Naive thymus-derived CD8-positive, alpha-beta T cell (primary cell): ENCODE measurements at regions not wholly inside any gene's neighbourhood (a gene's known extent, or its start where the extent isn't known, plus 50 kb on each side); places are given as distances from the start of the nearest gene placed in this dataset.

Experiments used
- ATAC-seq, 2 donors: fragments of 150-1000 bp; cut with Tn5 transposase in 1 of 2; sonication (Bioruptor Pico), chemical (Tn5 transposase) in 1 of 2; 1 replicate in 1 of 2; 2 replicates in 1 of 2; pipeline ENCODE4 v1.10.0; 2021; ENCODE audit warnings: mild to moderate bottlenecking in 2 of 2, moderate library complexity in 2 of 2
- POLR2A ChIA-PET: fragments of 350-600 bp; sonication (Branson Sonifier 250); formaldehyde crosslinking; loops from one replicate; lab custom pipeline; 2021; ENCODE audit warnings: antibody characterized with exemption; lab: Charles Lee
- DNase-seq, 10 donors: peaks; one replicate each; pipeline versions ENCODE4 v3.0.0 to v3.0.0-alpha.2; 2020 to 2022
- H3K27ac Mint-ChIP-seq, 10 donors: one replicate each; pipeline ENCODE4 v1.8.0; 2020 to 2022; ENCODE audit warnings: mild to moderate bottlenecking in 10 of 10, mixed read lengths in 10 of 10, moderate library complexity in 4 of 10, inconsistent platforms in 1 of 10
- H3K27me3 Mint-ChIP-seq, 5 donors: one replicate each; pipeline ENCODE4 v1.8.0; 2021 to 2022; ENCODE audit warnings: mixed read lengths in 5 of 5
- H3K36me3 Mint-ChIP-seq, 3 donors: one replicate each; pipeline ENCODE4 v1.8.0; 2020 to 2022; ENCODE audit warnings: mixed read lengths in 3 of 3, mild to moderate bottlenecking in 2 of 3, inconsistent platforms in 1 of 3
- H3K4me1 Mint-ChIP-seq, 4 donors: one replicate each; pipeline ENCODE4 v1.8.0; 2021 to 2022; ENCODE audit warnings: mixed read lengths in 4 of 4
- H3K4me3 Mint-ChIP-seq, 10 donors: one replicate each; pipeline ENCODE4 v1.8.0; 2020 to 2022; ENCODE audit warnings: mild to moderate bottlenecking in 10 of 10, mixed read lengths in 10 of 10, moderate library complexity in 6 of 10, inconsistent platforms in 1 of 10
- H3K9me3 Mint-ChIP-seq, 9 donors: one replicate each; pipeline ENCODE4 v1.8.0; 2020 to 2022; ENCODE audit warnings: mixed read lengths in 9 of 9, mild to moderate bottlenecking in 3 of 9, inconsistent platforms in 1 of 9, moderate library complexity in 1 of 9

DNA sequence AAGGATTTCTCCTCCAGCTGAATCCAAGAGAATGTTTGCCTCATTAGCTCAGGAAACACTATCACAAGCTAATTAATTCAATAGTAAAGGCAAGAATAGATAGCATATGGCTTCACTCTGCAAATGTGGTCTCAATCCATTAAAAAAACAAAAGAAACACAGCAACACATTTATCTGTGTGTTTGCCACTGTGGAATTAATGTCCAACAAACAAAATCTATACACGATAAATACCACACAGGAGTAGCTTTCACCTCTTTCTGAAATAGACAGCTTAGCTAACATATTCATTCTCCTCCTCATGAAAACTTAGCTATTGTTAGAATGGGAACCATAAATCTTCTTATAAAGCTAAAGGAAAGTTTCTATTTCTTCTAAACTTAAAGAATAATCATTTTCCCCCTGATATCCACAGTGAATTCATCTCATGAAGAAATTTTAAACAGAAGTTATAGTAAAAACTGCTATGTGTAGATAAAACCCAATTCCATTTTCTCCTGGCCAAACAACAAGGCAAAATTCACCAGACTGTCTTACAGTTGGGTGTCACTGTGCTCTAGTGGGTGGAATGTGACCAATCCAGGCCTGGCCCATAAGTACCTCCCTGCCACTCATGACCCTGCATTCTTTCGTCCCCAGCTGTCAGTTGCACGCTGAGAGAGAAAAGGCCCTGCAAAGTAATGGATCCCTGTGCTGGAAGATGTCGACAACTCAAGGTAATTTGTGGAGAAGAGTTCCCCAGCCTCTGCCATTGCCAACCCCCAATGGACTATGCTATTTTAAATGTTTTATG is 92.9 kb upstream of the NRSN1 start:
- ATAC-seq (no peak), DNase-seq (no peak)
- Mint-ChIP-seq H3K36me3 (peaks cover 0 to 14% (median 0%) of the 10 kb centered on the region in 3 donors), H3K4me1 (no peaks in the 10 kb centered on the region), H3K27me3 (peaks cover 0 to 3% (median 0%) of the 10 kb centered on the region in 5 donors), H3K27ac (no peak overlapping the region), H3K9me3 (peaks cover 7 to 55% (median 12%) of the 10 kb centered on the region in 9 donors), H3K4me3 (no peak overlapping the region)
- POLR2A ChIA-PET, result no interaction called here

DNA sequence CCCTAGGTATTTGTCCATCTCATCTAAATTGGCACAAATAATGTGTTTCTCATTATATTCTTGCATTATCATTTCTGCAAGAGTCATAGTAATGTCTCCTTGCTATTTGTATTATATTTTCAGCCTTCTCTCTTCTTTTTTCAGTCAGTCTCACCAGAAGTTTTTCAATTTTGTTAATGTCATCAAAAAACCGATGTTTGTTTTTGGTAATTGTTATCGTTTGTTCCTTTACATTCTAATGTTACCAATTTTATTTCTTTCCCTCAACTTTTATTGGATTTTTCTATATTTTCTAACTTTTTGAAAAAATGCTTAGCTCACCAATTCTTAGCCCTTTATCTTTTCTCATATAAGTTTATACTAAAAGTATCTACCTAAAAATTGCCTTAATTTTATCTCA is 82.2 kb upstream of the NRSN1 start:
- Mint-ChIP-seq H3K9me3 (peaks cover 3 to 38% (median 14%) of the 10 kb centered on the region in 9 donors), H3K36me3 (peaks cover 0 to 14% (median 0%) of the 10 kb centered on the region in 3 donors), H3K4me1 (peaks cover 0 to 1% (median 0%) of the 10 kb centered on the region in 4 donors), H3K4me3 (no peak overlapping the region), H3K27me3 (peaks cover 2 to 16% (median 6%) of the 10 kb centered on the region in 5 donors), H3K27ac (no peak overlapping the region)
- DNase-seq, result no peak
- POLR2A ChIA-PET, result no interaction called here
- ATAC-seq, result no peak

GRCh38 chr6:24051942-24052589 is 73.9 kb upstream of the NRSN1 start:
- Mint-ChIP-seq H3K27ac (no peak overlapping the region), H3K9me3 (peaks cover 0 to 8% (median 0%) of the 10 kb centered on the region in 9 donors), H3K4me1 (no peaks in the 10 kb centered on the region), H3K36me3 (no peaks in the 10 kb centered on the region), H3K27me3 (peaks cover 2 to 33% (median 9%) of the 10 kb centered on the region in 5 donors), H3K4me3 (no peak overlapping the region)
- POLR2A ChIA-PET, result no interaction called here
- DNase-seq, result no peak
- no peak for ATAC-seq

GRCh38 chr6:24052590-24052961 is 73.4 kb upstream of the NRSN1 start:
- Mint-ChIP-seq H3K9me3 (peaks cover 0 to 8% (median 0%) of the 10 kb centered on the region in 9 donors), H3K27me3 (peaks cover 2 to 31% (median 9%) of the 10 kb centered on the region in 5 donors), H3K4me1 (no peaks in the 10 kb centered on the region), H3K36me3 (no peaks in the 10 kb centered on the region), H3K4me3 (no peak overlapping the region), H3K27ac (no peak overlapping the region)
- POLR2A ChIA-PET, result no interaction called here
- DNase-seq, result no peak
- ATAC-seq, result no peak

DNA sequence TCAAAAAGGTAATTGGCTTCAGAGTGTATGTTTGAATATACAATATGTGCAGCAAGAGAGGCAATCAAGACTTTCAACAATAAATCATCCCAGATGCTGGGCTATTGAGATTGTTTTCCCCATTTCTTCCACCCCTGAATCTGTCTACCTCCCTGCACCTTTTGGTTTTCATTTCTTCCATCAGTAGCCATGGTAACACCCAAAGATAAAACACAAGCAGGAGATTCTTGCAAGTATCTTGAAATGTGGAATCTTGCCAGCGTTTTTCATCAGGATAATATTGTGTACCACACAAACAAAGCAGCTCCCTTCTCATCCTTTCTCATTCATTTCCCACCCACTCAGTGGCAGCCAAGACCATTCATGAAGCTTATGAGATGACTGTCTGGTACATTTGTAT is 73.0 kb upstream of the NRSN1 start:
- Mint-ChIP-seq H3K27ac (no peak overlapping the region), H3K4me3 (no peak overlapping the region), H3K9me3 (peaks cover 0 to 8% (median 0%) of the 10 kb centered on the region in 9 donors), H3K4me1 (no peaks in the 10 kb centered on the region), H3K27me3 (peaks cover 2 to 34% (median 9%) of the 10 kb centered on the region in 5 donors), H3K36me3 (no peaks in the 10 kb centered on the region)
- ATAC-seq (no peak), DNase-seq (no peak)
- POLR2A ChIA-PET, result no interaction called here

- Mint-ChIP-seq H3K4me3 (no peak overlapping the region), H3K27me3 (peaks cover 0 to 30% (median 9%) of the 10 kb centered on the region in 5 donors), H3K36me3 (no peaks in the 10 kb centered on the region), H3K9me3 (peaks cover 0 to 4% (median 0%) of the 10 kb centered on the region in 9 donors), H3K4me1 (no peaks in the 10 kb centered on the region), H3K27ac (no peak overlapping the region)
- POLR2A ChIA-PET, result no interaction called here
- no peak for DNase-seq
- ATAC-seq, result no peak
These were observed 71.6 kb upstream of the NRSN1 start for GRCh38 chr6:24054388-24054787.

DNA sequence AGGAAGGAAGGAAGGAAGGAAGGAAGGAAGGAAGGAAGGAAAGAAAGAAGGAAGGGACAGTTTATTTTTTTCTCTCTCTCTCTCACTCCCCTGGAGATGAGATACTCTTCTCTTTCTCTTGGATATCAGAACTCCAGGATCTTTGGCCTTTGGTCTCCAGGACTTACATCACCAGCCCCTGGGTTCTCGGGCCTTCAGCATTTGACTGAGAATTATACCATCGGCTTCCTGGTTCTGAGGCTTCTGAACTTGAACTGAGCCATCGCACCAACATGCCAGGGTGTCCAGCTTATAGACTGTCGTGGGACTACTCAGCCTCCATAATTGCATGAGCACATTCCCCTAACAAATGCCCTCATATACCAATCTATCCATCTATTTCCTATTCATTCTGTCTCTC is 69.4 kb upstream of the NRSN1 start:
- Mint-ChIP-seq H3K27ac (no peak overlapping the region), H3K36me3 (no peaks in the 10 kb centered on the region), H3K4me3 (no peak overlapping the region), H3K27me3 (peaks cover 0 to 24% (median 9%) of the 10 kb centered on the region in 5 donors), H3K9me3 (peaks cover 0 to 3% (median 0%) of the 10 kb centered on the region in 9 donors), H3K4me1 (no peaks in the 10 kb centered on the region)
- ATAC-seq (no peak), DNase-seq (no peak)
- POLR2A ChIA-PET, result no interaction called here

GRCh38 chr6:24057030-24057429 is 69.0 kb upstream of the NRSN1 start:
- no peak for DNase-seq
- Mint-ChIP-seq H3K27ac (no peak overlapping the region), H3K9me3 (peaks cover 0 to 3% (median 0%) of the 10 kb centered on the region in 9 donors), H3K4me1 (no peaks in the 10 kb centered on the region), H3K4me3 (no peak overlapping the region), H3K27me3 (peaks cover 0 to 24% (median 9%) of the 10 kb centered on the region in 5 donors), H3K36me3 (no peaks in the 10 kb centered on the region)
- no peak for ATAC-seq
- POLR2A ChIA-PET, result no interaction called here

GRCh38 chr6:24060982-24061754 is 64.8 kb upstream of the NRSN1 start:
- POLR2A ChIA-PET, result no interaction called here
- no peaks in the 10 kb centered on the region for H3K4me1 Mint-ChIP-seq
- H3K27ac Mint-ChIP-seq, result no peak overlapping the region
- H3K9me3 Mint-ChIP-seq, result peaks cover 0 to 9% (median 0%) of the 10 kb centered on the region in 9 donors
- DNase-seq, result no peak
- H3K27me3 Mint-ChIP-seq, result peaks cover 2 to 15% (median 5%) of the 10 kb centered on the region in 5 donors
- no peaks in the 10 kb centered on the region for H3K36me3 Mint-ChIP-seq
- no peak for ATAC-seq
- no peak overlapping the region for H3K4me3 Mint-ChIP-seq

- ATAC-seq (no peak), DNase-seq (no peak)
- Mint-ChIP-seq H3K36me3 (no peaks in the 10 kb centered on the region), H3K9me3 (peaks cover 0 to 9% (median 0%) of the 10 kb centered on the region in 9 donors), H3K4me1 (no peaks in the 10 kb centered on the region), H3K27ac (no peak overlapping the region), H3K4me3 (peak overlapping the region in 1 of 10 donors; percentile 8), H3K27me3 (peaks cover 0 to 11% (median 2%) of the 10 kb centered on the region in 5 donors)
- POLR2A ChIA-PET, result no interaction called here
These were observed 61.9 kb upstream of the NRSN1 start for GRCh38 chr6:24064106-24064505.

DNA sequence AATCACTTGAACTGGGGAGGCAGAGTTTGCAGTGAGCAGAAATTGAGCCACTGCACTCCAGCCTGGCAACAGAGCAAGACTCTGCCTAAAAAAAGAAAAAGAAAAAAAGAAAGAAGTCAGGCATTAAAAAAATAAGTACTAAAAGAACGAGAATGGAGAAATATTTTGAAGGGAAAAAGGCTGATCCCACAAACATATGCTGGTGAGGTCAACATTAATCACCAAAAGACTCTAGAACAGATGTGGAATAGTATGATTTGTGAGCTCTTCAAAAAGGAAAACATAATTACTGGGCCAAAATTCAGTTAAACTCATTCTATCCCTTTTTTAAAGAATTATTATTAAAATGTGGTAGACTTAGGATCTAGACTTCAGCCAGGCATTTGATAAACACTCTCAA is 61.2 kb upstream of the NRSN1 start:
- peaks cover 0 to 9% (median 0%) of the 10 kb centered on the region in 9 donors for H3K9me3 Mint-ChIP-seq
- H3K4me1 Mint-ChIP-seq, result no peaks in the 10 kb centered on the region
- no peak for ATAC-seq
- no peak overlapping the region for H3K4me3 Mint-ChIP-seq
- POLR2A ChIA-PET, result no interaction called here
- no peaks in the 10 kb centered on the region for H3K36me3 Mint-ChIP-seq
- peaks cover 0 to 11% (median 2%) of the 10 kb centered on the region in 5 donors for H3K27me3 Mint-ChIP-seq
- no peak overlapping the region for H3K27ac Mint-ChIP-seq
- DNase-seq, result no peak

GRCh38 chr6:24069526-24069925 is 56.5 kb upstream of the NRSN1 start:
- no peaks in the 10 kb centered on the region for H3K36me3 Mint-ChIP-seq
- H3K4me1 Mint-ChIP-seq, result no peaks in the 10 kb centered on the region
- POLR2A ChIA-PET, result no interaction called here
- DNase-seq (no peak), ATAC-seq (no peak)
- no peak overlapping the region for H3K4me3 Mint-ChIP-seq
- no peak overlapping the region for H3K27ac Mint-ChIP-seq
- H3K9me3 Mint-ChIP-seq, result peaks cover 0 to 12% (median 0%) of the 10 kb centered on the region in 9 donors
- peaks cover 0 to 5% (median 0%) of the 10 kb centered on the region in 5 donors for H3K27me3 Mint-ChIP-seq
